ENCODE measurements at regions not wholly inside any gene's neighbourhood (a gene's known extent, or its start where the extent isn't known, plus 50 kb on each side); places are given as distances from the start of the nearest gene placed in this dataset.

GRCh38 chr12:60225216-60226000 lies 629.6 kb downstream of the SLC16A7 start (continued):
- TF ChIP-seq RAD21 (IDR thresholded peaks at IDR 0.05 in 1 of 2, conservative IDR thresholded peaks at IDR 0.05 in 1 of 2; ENCODE audit: low read depth in 2 of 2, low read length in 2 of 2), result no peak
- no peak for TF ChIP-seq JUND (IDR thresholded peaks at IDR 0.05; ENCODE audit: low read length)
